ENCODE measurements at regions not wholly inside any gene's neighbourhood (a gene's known extent, or its start where the extent isn't known, plus 50 kb on each side); places are given as distances from the start of the nearest gene placed in this dataset.

GRCh38 chr1:243991650-243992049 lies 59.4 kb upstream of the ZBTB18 start:
- TF ChIP-seq CTCF (IDR thresholded peaks at IDR 0.05) (no peak), POLR2A (IDR thresholded peaks at IDR 0.05) (no peak)
